NCI-H2227 (cell line): ENCODE measurements at regions not wholly inside any gene's neighbourhood (a gene's known extent, or its start where the extent isn't known, plus 50 kb on each side); places are given as distances from the start of the nearest gene placed in this dataset.
A peak's percentile ranks its signal among the peaks of the same experiment; 100 is the strongest.

ENCODE experiments used
- DNase-seq: peaks from one replicate; lab custom pipeline; 2025; ENCODE audit not compliant: unreplicated experiment; lab: John Stamatoyannopoulos, UW

DNA sequence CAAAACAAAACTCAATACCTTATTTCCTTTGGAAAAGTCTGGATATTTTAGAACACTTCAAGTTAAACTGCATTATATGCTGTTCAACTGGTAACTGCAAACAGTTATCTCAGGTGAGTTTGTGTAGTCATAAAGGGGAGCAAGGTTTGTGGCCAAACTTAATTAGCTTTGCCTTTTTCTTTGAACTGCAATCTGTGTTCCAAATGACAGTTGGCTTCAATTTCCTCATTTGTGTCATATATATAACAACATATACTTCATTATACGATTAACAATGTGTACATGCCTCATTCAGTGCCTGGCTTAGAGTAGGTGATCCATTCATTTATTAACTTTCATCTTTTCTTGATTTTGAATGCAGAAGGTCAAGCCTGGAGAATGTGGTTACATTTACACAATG is 55.8 kb downstream of the KCNE4 start:
- DNase-seq = no peak

DNA sequence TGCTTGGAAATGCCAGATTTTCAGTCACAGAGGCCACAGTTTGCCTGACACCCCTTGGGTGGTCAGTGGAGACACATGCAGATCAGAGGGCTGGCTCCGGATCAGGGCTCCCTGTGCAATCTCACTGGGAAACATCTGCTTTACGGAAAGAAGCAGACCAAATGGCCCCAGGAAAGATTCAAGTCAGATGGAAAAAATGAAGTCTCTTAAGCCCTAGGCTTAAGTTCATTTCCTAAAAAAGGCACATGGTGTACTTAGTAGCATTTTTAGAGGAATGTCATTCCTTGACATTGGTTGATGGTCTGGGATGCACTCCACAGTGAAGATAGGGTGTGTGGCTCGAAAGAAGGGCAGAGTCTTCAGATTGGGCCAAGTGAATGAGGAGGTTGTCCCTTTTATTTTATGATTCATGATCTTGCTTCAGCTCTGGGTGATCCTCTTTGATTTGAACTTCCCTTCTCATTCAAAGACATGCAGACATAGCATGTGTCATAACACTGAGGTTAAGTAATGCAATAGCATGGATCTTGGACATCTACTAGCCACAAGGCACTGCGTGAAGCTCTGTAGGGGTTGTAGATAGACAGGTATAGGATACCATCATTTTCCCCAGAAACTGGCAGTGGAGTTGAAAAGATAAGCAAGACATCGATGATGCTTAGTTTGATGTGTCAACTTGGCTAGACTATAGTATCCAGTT is 56.5 kb downstream of the KCNE4 start:
- no peak for DNase-seq

GRCh38 chr2:223109341-223109740 is 57.4 kb downstream of the KCNE4 start:
- no peak for DNase-seq

GRCh38 chr2:223113161-223113560 is 61.2 kb downstream of the KCNE4 start:
- DNase-seq = no peak

DNA sequence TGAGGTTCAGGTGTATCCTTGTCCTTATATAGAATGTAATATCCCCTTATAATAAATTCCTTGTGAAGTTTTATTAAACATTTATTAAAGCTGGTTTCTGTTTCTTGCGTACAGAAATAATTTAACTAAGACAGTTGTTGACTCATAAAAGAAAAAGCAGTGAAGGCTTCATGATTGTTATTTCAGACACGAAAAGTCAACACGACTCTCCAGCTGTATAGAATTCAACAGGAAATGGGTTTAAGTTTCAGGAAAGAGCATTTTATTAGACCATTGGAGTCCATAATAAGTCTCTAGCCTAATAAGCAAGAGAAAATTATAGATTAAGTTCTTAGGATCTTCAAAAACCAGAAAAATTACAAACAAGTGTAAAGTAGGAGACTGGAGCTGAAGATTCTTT is 62.2 kb downstream of the KCNE4 start:
- DNase-seq = no peak

DNA sequence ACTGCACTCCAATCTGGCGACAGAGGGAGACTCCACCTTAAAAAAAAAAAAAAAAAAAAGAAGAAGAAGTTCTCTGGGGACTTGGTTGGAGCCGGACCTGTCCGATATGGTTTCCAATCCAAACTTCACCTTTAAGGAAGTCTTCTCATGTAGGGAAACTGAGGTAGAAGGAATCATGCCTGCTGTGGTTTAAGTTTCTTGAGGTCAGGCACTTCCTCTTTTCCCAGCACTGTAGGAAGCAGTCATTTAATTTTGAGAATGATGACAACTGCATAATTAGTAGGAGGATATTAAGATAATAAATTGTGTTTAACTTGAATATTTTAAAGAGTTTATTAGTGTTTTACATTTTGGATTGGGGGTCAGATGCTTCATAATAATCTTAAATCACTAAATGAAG is 62.9 kb downstream of the KCNE4 start:
- DNase-seq = no peak

DNA sequence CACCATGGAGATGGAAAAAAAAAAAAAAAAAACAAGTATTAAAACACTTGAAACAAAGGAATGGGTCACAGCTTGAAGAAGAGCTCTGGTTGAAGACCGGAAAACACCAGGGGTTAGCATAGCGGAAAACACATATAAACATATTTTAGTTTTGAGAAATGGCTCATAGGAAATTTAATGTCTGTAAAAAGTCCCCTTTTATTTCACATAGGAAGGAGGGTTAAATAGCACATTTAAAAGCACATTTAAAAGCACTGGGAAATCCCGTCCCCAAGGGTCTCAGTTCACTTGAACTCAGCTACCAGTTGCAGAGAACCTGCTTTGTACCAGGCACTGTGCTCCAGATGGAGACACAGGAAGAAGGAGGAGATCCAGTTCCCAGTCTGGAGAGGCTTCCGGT is 65.5 kb downstream of the KCNE4 start:
- DNase-seq = no peak

GRCh38 chr2:223121283-223121682 is 69.3 kb downstream of the KCNE4 start:
- no peak for DNase-seq

GRCh38 chr2:223122781-223123180 is 70.8 kb downstream of the KCNE4 start:
- DNase-seq = no peak

DNA sequence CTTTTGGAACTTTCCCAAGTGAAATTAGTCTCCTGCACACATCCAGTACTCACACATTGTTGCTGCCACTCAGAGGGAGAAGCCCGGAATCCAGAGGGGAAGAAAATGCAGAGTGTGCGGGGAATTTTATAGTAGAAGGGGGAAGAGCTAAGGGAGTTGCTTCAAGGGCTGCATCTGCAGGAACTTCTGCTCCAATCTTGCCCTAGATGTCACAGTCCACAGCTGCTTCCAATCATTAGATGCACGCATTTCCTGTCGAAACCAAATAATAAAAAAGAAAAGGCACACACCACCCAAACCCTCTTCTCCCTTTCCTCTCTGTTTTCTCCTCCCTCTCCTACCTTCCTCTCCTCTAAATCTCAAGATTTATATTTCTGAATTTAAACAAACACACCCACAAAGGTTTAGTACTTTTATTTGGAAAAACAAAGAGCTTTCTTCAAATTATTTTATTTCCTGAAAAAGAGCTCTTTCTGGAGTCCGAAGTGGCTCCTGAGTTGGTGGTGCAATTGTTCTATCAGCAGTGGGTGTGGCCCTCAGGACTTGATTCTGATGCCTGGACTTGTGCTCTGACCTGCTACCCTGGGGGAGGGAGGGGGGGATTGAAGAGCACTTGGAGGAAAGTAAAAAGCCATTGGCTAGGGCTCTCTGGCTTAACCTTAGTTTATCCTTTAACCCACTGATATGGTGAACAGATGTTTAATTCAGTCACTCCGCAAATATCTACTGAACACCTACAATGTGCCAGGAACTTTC is 72.0 kb downstream of the KCNE4 start:
- no peak for DNase-seq

GRCh38 chr2:223141606-223142005 is 89.6 kb downstream of the KCNE4 start:
- no peak for DNase-seq

- no peak for DNase-seq
Observed at GRCh38 chr2:223142118-223142517, 90.1 kb downstream of the KCNE4 start.

- peak; percentile 81 for DNase-seq
Observed at GRCh38 chr2:223147431-223147830, 95.4 kb downstream of the KCNE4 start.

GRCh38 chr2:223148516-223148915 is 96.5 kb downstream of the KCNE4 start:
- DNase-seq = peak; percentile 5

DNA sequence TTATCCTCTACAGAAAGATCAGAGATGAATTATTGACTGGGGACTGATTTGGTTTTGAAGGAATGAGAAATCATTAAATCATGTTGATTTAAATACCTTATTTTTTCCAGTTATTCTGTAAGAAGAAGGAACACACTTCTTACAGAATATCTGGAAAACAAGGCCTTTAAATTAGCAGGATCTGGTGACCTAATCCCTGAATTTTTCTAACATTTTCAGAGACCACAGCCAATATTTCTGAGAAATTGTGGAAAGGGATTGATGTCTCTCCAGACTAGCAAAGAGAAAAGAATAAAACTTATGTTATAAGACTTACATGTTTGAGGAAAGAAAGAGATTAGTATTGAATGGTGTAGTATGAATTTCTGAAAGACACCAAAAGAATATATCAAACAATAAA is 104.0 kb downstream of the KCNE4 start:
- no peak for DNase-seq

DNA sequence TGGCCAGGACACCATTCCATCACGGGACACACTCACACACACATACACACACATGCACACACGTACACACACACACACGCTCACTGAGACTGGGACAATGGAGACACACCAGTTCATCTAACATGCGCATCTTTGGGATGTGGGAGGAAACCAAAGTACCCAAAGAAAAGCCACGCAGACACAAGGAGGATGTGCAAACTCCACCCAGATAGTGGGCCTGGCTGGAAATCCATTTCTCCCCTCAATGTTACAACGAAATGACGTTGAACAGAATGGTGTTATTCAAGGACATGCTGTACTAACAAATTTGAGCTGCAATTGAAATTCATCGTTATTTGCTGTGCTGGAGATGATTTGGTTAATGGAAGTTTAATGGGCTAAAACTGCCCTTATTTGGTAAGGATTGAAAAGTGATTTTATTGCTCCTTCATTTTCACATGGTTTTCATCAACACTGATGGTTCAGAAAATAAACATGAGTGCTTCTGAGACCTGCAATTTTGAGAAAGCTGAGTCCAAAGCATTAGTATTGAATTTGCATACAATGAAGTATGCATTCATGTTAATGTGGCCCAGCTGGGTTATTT is 110.0 kb downstream of the KCNE4 start:
- DNase-seq = no peak

DNA sequence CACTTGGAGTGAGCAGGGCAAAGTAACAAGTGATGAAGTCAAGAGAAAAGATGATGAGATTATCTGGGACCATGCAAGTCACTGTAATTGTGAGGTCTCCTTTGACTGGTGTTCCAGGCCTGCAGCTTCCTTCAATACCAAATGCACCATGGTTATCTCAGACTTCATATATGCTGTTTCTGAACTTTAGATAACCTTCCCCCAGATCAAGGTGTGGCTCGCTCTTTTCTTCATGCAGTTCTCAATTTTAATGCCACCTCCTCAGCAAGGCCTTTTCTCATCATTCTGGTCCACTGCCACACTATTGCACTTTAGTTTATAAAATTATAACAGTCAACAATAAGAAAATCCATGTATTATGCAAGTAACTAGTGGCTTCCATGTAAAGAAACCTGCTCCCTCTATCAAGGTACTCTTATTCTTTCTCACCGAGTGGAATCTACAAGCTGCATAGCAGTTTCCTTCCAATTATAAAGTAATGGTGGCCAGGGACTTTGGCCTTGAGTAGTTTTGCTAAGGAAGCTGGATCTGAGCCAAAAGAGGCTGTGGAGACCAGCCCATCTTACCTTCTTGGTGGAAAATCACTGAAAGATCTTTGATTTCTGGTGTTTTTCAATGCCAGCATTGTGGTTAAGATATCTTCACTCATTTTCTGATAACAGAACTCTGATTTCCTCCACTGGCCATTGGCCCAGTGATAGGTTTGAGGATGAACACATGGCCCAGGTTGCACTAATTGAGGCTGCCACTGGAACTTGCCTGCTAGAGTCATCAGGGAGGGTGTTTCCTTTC is 113.6 kb downstream of the KCNE4 start:
- DNase-seq = peak; percentile 6

- no peak for DNase-seq
Observed at GRCh38 chr2:223166215-223166493, 114.2 kb downstream of the KCNE4 start.

- no peak for DNase-seq
Observed at GRCh38 chr2:223166983-223167650, 115.1 kb downstream of the KCNE4 start.

GRCh38 chr2:223169830-223170605 is 118.0 kb downstream of the KCNE4 start:
- DNase-seq = no peak
